GM18498 (cell line): ENCODE measurements at regions not wholly inside any gene's neighbourhood (a gene's known extent, or its start where the extent isn't known, plus 50 kb on each side); places are given as distances from the start of the nearest gene placed in this dataset.
"Not testable (repeated sequence)": the region's sequence is repeated elsewhere in the genome, so short reads cannot be mapped to it uniquely, and the experiment has no call there.

ENCODE experiments used
- ATAC-seq: cut with Tn5 transposase; IDR thresholded peaks from one replicate; pipeline ENCODE4 v1.9.1; 2021; ENCODE audit warnings: mild to moderate bottlenecking, moderate library complexity; ENCODE audit not compliant: unreplicated experiment

- ATAC-seq, result no peak
Observed at GRCh38 chr6:106749609-106750008, 120.2 kb downstream of the QRSL1 start.

DNA sequence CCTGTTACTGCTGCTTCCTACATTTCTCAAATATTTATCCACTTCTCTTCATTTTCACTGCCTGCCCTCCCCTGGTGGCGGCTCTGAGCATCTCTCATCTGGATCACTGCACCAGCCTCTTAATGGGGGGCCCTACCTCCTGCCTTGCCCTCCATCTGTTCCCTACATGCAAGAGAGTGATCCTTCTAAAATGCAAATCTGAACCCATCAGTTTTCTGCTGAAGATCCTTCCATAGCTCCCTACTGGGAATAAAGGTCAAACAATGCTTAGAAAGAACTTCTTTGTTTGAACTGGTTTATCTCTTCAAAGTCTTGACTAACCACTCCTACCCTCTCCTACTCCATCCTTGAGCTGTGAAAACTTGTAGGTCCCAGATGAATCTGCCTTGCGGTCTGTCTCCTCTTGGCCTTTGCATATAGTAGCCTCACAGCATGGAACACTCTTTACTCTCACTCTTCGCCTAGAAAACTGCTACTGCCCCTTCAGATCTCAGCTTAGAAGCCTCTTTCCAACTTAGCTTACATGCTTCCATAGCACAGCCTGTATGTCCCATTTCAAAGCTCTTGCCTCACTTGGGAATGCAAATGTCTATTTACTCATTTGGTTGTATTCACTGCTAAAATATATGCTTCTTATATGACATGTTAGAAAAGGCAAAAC, 119.3 kb downstream of the QRSL1 start:
- ATAC-seq, result no peak

DNA sequence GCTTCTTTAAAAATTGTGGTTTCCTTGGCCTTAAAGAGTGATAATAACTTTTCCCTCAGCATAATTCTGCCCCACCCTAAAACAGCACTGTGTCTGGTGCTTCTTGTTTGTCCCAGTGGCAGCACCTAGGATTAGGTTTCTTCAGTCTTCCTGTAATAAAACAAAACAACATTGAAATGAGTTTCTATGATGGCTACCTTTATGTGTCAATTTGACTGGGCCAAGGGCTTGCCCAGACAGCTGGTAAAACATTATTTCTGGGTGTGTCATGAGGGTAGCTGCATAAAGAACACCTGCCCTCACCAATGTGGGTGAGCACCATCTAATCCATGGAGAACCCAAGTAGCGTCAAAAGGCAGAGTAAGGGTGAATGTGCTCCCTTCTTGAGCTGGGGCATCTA, 117.8 kb downstream of the QRSL1 start:
- no peak for ATAC-seq

DNA sequence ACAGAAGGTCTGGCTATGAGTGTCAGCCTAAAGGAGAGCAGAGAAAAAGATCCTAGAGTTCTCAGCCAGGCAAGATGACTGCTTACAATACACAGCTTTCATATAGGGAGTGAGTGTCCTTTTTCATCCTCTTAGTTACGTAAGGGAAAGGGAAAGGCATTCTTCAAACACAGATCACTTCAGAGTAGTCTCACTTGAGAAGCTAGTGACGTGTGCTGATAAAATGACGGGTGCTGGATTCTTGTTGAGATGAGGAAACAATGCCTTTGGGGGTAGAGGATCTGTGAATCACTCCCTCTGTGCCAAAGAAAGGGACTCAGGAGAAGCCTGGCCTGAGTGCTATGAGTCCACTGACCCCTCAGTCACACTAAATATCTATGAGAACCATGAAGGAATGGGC, 117.3 kb downstream of the QRSL1 start:
- ATAC-seq, result no peak

GRCh38 chr6:106745824-106746582, 116.6 kb downstream of the QRSL1 start:
- ATAC-seq, result no peak

DNA sequence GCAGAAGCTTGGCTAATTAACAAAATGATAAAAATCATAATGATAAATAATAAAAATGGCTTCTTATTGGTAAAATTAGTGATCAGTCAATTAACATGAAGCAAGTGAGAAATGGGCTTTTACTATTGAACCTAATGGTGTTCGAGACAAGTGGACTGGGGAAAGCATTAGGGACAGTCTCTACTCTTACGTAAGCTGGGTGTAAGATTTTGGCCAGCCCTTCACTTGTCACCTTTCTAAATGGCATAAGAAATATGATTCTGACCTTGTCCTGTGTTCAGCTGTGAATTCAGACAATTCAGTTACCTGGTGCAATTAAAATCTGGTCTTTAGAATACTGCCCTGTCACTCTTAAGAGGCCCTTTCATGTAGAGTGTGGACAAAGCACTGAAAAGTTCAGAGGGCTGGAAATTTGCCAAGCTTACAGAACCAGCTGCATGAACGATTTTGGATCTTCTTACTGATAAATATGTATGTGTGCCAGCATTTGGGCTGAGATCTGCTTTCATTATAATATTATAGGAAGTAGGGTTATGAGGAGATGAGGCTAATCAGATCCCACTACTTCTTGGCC, 115.9 kb downstream of the QRSL1 start:
- no peak for ATAC-seq

DNA sequence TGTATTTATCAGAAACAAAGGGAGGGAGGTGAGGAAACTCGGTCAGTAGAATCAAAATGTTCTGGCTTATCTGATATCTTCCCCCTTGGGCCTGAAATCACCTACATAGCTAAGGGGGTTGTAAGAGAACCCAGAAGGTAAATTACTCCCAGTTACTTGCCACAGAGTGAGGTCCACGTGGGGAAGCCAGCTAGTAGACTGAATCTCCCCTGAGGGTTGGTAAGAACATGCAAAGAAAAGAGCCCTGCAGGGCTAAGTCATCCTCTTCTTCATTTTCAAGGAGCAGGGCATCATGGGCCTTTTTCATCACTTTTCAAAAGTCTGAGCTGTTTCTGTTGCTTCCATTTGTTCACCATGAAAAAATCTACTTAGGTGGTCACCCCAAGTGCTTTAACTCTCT, 115.4 kb downstream of the QRSL1 start:
- ATAC-seq, result no peak

DNA sequence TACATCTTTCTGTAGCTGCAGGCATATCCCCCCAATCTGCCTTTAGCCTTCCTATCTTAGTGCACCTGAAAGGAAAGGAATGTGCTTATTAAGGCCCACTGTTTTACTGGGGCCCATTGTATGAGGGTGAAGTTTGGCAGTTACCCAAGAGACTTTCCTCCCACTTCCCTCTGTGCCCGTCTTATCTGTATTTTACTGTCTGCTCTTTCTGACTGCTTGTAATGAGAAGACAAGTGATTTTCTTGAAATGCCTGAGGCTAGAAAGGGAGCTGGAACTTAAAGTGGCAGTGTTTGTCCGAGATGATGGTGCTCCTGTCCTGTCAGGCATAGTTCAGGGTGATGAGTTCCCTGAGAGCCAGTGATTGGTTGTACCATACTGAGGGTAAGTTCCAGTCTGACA, 114.7 kb downstream of the QRSL1 start:
- ATAC-seq, result not testable (repeated sequence)

DNA sequence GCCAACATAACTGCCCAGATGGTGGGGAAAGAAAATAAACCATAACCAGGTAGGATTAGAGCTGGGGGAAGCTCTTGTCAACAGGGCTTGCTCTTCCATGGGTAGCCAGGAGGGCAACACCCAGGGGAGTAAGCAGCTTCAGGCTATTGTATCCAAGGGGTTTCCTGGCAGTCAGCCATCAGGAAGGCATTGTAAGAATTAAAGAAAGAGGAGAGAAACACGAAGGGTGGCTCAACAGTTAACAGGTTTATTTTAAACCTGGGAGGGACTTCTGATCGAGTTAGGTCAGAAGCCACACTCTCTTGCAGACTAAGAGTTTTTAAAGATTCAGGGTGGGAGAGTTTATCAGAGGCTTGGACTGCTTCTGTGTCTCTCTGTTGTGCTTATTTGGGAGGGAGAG, 114.2 kb downstream of the QRSL1 start:
- no peak for ATAC-seq

GRCh38 chr6:106740287-106740686, 110.9 kb downstream of the QRSL1 start:
- ATAC-seq, result no peak

GRCh38 chr6:106739387-106739786, 110.0 kb downstream of the QRSL1 start:
- ATAC-seq, result no peak

GRCh38 chr6:106736502-106736901, 107.1 kb downstream of the QRSL1 start:
- ATAC-seq, result no peak

- no peak for ATAC-seq
Observed at GRCh38 chr6:106735828-106736227, 106.5 kb downstream of the QRSL1 start.

DNA sequence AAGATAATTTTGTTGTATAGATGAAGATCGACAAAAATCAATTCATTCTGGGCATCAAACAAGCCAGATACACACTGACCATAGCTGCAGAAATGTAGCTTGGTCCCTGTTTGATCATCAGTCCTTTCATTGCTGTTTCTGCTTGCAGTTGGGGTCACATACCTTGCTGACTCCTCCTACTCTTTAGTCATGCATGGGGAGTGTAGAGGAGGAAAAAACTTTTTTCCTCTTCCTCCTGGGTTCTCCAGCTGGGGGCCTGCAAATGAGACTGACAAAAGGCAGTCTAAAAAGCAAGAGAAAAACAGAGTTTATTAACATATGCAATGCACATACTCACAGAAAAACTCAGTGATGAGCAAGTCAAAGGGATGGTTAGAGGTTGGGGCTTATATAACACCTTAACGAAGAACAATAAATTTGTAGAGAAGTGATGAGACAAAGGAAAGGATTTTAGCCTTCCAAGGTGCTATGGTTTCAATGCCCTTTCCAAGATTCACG, 105.8 kb downstream of the QRSL1 start:
- no peak for ATAC-seq

GRCh38 chr6:106733386-106733785, 104.0 kb downstream of the QRSL1 start:
- ATAC-seq, result no peak

DNA sequence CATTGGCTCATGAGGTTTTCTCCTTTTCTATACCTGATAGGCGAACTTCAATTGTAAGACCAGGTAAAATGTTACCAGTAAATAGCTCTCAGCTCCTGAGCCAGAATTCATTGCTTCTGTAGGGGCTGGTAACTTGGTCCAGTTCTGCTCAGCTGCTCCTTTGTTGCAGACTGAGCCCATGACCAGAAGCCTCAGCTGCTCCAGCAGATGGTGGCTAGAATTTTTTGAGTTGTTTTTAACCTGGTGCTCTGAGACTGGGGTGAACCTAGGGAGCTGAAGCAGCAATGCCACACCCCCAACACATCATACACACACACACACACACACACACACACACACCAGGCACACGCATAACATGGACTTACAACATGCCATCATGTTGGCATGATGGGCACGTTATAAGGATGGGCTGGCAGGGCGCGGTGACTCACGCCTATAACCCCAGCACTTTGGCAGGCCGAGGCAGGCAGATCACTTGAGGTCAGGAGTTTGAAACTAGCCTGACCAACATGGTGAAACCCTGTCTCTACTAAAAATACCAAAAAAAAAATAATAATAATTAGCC, 103.1 kb downstream of the QRSL1 start:
- no peak for ATAC-seq

DNA sequence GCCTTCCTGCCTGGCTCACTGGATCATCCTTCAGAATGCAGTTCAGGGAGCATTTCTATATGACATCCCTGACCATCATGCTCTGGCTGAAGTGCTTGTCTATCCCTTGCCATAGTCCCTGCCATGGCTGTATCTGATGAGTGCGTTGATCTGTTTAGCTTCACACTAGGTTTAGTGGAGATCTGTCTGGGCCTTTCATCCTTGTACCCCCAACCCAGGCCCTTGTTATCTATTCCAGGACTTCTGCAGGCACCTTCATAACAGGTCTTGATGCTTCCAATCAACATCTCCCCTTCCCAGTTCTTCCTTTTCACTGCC, 102.4 kb downstream of the QRSL1 start:
- ATAC-seq, result no peak

DNA sequence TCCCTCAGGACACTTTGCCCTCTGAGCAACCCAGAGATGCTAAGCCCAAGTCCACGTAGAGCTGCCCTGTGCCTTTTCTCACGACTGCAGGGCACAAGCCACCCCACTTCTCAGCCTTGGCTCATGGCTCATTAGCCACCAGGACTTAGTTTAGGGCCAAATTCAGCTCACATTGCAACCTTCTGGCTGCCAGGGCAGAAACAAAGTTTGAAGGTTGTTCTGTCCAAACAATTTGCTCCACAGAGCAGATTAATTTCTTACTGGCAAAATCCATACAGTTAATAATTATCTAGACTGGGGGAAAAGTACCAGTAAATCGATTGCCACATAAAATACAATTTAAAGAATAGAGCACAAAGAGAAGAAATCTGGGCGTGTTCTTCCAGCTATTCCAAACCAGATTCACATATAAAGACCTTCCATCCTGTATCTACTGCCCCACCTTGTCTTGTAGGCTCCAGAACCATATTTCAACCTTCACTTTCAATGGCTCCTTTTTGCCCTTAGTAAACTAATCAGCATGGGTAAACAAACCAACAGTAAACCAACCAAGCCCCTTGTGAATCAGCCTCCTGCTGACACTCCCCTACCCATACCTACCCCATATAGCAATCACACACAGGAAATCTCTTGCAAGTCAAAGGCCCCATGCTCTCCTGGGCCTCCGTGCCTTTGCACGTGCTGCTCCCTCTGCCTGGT, 101.9 kb downstream of the QRSL1 start:
- ATAC-seq, result no peak

DNA sequence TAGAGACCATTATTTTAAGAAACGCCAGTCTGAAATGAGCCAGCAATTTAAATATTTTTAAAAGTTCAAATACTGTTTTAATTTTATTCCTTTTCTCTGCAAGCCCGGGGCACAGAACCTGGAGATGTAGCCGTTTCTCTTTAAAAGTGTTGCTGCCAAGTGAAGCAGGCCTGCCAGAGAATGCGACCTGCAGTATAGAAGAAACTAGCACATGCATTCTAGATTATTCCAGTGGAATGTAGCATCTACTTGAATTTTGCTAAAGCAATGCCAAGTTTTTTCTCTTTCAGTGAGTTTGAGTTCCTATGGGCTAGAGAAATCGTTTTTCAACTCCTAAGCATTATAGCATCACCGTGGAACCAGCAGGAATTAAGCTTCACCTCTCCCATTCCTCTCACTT, 101.3 kb downstream of the QRSL1 start:
- no peak for ATAC-seq

DNA sequence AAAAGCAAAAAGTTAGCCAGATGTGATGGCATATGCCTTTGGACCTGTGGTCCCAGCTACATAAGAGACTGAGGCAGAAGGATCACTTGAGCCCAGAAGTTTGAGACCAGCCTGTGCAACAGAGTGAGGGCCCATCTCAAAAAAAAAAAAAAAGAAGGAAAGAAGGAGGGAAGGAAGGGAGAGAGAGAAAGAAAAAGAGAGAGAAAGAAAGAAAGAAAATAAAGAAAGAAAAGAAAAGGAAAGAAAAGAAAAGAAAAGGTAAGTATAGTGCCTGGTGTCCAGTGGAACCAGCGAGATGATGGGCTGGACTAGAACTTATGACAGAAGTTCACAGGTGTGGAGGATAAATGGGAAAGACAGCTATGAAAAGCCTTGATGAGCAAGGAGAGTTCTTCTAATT, 100.9 kb downstream of the QRSL1 start:
- no peak for ATAC-seq

DNA sequence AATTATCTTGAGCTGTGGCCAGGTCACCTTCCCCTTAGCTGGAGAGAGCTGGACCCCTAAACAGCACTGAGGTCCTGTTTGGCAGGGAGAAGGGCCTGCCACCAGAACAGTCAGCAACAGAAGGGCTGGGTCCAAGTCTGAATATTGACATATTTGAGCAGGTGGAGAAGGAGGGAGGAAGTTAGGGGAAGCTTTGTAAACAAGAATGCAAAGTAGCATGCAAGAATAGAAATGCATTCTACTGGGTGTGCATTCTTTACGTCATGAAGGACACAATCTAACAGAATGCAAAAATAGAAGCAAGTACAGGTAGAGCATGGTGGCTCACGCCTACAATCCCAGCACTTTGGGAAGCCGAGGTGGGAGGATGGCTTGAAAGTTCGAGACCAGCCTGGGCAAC, 100.5 kb downstream of the QRSL1 start:
- no peak for ATAC-seq
